DMS153 treated with DMSO at 0.1 percent for 48 hours (cell line): ENCODE measurements at regions not wholly inside any gene's neighbourhood (a gene's known extent, or its start where the extent isn't known, plus 50 kb on each side); places are given as distances from the start of the nearest gene placed in this dataset.

Source experiments
- DNase-seq: peaks from one replicate; lab custom pipeline; 2025; ENCODE audit not compliant: unreplicated experiment; lab: John Stamatoyannopoulos, UW

GRCh38 chr4:136575146-136575545, 957.1 kb downstream of the PCDH18 start:
- no peak for DNase-seq

GRCh38 chr4:136573460-136573859, 958.8 kb downstream of the PCDH18 start:
- no peak for DNase-seq

GRCh38 chr4:136571315-136571714, 961.0 kb downstream of the PCDH18 start:
- DNase-seq = no peak

- DNase-seq = no peak
Measured at GRCh38 chr4:136562834-136563233, 969.5 kb downstream of the PCDH18 start.

GRCh38 chr4:136558940-136559494, 973.3 kb downstream of the PCDH18 start:
- DNase-seq = no peak

- DNase-seq = no peak
Measured at GRCh38 chr4:136557396-136557795, 974.9 kb downstream of the PCDH18 start.

GRCh38 chr4:136554033-136554432, 978.3 kb downstream of the PCDH18 start:
- no peak for DNase-seq

- no peak for DNase-seq
Measured at GRCh38 chr4:136551753-136552152, 980.5 kb downstream of the PCDH18 start.

GRCh38 chr4:136540747-136541146, 991.5 kb downstream of the PCDH18 start:
- no peak for DNase-seq

GRCh38 chr4:136528131-136528530, 1004.2 kb downstream of the PCDH18 start:
- no peak for DNase-seq

GRCh38 chr4:136526517-136526916, 1005.8 kb downstream of the PCDH18 start:
- DNase-seq = no peak

GRCh38 chr4:136524039-136524438, 1008.3 kb downstream of the PCDH18 start:
- DNase-seq = no peak

GRCh38 chr4:136516371-136516770, 1015.9 kb downstream of the PCDH18 start:
- DNase-seq = no peak

- no peak for DNase-seq
Measured at GRCh38 chr4:136505020-136505419, 1027.3 kb downstream of the PCDH18 start.

- no peak for DNase-seq
Measured at GRCh38 chr4:136495851-136496250, 1036.4 kb downstream of the PCDH18 start.

GRCh38 chr4:136495076-136495475, 1037.2 kb downstream of the PCDH18 start:
- no peak for DNase-seq

GRCh38 chr4:136489101-136489500, 1043.2 kb downstream of the PCDH18 start:
- DNase-seq = no peak

- DNase-seq = peak; percentile 35
Measured at GRCh38 chr4:136484996-136485395, 1047.3 kb downstream of the PCDH18 start.

- no peak for DNase-seq
Measured at GRCh38 chr4:136476753-136477152, 1055.5 kb downstream of the PCDH18 start.

GRCh38 chr4:136471051-136471450, 1061.2 kb downstream of the PCDH18 start:
- DNase-seq = no peak

GRCh38 chr4:136465691-136466090, 1066.6 kb downstream of the PCDH18 start:
- DNase-seq = no peak

- no peak for DNase-seq
Measured at GRCh38 chr4:136463941-136464340, 1068.4 kb downstream of the PCDH18 start.

GRCh38 chr4:136461533-136461932, 1070.8 kb downstream of the PCDH18 start:
- DNase-seq = no peak

- DNase-seq = no peak
Measured at GRCh38 chr4:136458326-136458725, 1074.0 kb downstream of the PCDH18 start.
